ENCODE measurements at regions not wholly inside any gene's neighbourhood (a gene's known extent, or its start where the extent isn't known, plus 50 kb on each side); places are given as distances from the start of the nearest gene placed in this dataset.

DNA sequence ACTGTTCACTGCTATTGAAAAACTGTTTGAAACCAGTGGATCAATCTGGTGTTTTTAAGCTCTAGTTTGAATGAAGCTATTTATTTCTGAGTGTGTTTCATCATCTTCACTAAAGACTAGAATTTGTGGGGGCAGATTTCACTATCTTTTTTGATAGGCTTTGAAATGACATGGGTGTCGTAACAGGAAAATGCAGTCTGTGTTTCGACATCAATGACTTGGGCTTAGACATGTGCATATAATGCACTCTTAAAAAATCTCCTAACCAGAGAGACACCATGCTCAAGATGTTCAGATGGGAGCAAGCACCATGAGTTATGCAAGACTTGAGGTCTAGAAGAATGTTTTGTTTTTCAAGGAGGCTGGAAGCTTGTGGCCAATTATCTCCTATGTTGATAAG, 221.6 kb downstream of the GPD2 start:
- DNase-seq (ENCODE audit: low read depth) = no peak
- no peaks in the 10 kb centered on the region for H3K36me3 ChIP-seq (ENCODE audit: control insufficient read depth, insufficient read depth, low read length)
- ChIA-PET CTCF (no interaction called here), POLR2A (no interaction called here)
- no peak overlapping the region for H3K4me3 ChIP-seq (ENCODE audit: low read depth, low read length)
- TF ChIP-seq, protein P1, sequence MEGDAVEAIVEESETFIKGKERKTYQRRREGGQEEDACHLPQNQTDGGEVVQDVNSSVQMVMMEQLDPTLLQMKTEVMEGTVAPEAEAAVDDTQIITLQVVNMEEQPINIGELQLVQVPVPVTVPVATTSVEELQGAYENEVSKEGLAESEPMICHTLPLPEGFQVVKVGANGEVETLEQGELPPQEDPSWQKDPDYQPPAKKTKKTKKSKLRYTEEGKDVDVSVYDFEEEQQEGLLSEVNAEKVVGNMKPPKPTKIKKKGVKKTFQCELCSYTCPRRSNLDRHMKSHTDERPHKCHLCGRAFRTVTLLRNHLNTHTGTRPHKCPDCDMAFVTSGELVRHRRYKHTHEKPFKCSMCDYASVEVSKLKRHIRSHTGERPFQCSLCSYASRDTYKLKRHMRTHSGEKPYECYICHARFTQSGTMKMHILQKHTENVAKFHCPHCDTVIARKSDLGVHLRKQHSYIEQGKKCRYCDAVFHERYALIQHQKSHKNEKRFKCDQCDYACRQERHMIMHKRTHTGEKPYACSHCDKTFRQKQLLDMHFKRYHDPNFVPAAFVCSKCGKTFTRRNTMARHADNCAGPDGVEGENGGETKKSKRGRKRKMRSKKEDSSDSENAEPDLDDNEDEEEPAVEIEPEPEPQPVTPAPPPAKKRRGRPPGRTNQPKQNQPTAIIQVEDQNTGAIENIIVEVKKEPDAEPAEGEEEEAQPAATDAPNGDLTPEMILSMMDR (IDR thresholded peaks at IDR 0.05; ENCODE audit: insufficient read depth, low read depth, low read length) = no peak
- H3K27me3 ChIP-seq (ENCODE audit: control insufficient read depth, insufficient read depth, low read length) = no peaks in the 10 kb centered on the region

DNA sequence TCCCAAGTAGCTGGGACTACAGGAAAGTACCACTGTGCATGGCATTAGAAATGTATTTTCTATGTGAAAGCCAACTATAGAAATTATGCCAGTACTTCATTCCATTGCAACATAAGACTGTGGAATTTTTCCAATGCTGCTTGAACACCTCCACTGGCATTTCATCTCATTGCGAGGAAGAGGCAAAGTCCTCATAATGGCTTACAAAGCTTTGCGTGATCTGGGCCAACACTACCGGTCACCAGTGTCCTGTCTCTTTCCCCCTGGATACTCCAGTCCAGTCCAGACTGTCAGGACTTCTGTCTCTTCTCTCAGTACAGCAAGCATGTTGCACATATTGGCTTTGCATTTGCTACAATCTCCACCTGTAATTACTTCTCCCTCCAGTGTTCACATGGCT, 223.5 kb downstream of the GPD2 start:
- CTCF ChIA-PET = no interaction called here

DNA sequence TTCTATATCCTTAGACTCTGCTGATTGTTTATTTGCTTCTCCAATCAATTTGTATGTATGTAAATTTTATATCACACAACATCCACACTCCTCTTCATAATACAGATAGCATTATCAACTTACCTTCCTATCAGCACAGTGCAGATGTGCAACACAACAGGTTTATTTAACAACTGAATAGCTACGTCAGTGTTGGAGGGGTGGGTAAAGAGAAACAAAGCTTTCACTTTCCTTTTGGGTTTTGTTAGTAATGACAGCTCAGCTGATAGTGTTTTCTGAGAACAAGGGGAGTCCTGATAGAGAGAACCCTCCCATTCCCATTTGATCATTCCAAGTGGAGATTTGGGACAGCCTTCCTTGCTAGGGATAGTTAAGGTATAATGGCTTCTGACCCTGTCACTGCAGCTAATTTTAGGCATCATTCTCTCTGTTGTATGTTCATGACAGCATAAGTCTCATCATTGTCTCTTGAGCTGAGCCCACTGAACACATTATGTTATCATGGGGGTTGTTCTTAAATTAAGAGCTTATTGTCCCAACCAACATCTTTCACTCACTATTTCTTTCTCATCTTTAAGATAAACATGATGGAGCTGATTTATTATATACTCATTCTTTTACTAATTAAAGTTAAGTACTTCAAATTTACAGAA, 227.7 kb downstream of the GPD2 start:
- CTCF ChIA-PET = no interaction called here
- POLR2A ChIA-PET = no interaction called here
- DNase-seq (ENCODE audit: low read depth) = no peak

More for the DNA sequence above, 223.5 kb downstream of the GPD2 start:
- no peaks in the 10 kb centered on the region for H3K27me3 ChIP-seq (ENCODE audit: control insufficient read depth, insufficient read depth, low read length)
- POLR2A ChIA-PET = no interaction called here
- H3K36me3 ChIP-seq (ENCODE audit: control insufficient read depth, insufficient read depth, low read length) = no peaks in the 10 kb centered on the region
- no peak for DNase-seq (ENCODE audit: low read depth)
- H3K4me3 ChIP-seq (ENCODE audit: low read depth, low read length) = no peak overlapping the region
- TF ChIP-seq, protein P1 (IDR thresholded peaks at IDR 0.05; ENCODE audit: insufficient read depth, low read depth, low read length) = no peak

DNA sequence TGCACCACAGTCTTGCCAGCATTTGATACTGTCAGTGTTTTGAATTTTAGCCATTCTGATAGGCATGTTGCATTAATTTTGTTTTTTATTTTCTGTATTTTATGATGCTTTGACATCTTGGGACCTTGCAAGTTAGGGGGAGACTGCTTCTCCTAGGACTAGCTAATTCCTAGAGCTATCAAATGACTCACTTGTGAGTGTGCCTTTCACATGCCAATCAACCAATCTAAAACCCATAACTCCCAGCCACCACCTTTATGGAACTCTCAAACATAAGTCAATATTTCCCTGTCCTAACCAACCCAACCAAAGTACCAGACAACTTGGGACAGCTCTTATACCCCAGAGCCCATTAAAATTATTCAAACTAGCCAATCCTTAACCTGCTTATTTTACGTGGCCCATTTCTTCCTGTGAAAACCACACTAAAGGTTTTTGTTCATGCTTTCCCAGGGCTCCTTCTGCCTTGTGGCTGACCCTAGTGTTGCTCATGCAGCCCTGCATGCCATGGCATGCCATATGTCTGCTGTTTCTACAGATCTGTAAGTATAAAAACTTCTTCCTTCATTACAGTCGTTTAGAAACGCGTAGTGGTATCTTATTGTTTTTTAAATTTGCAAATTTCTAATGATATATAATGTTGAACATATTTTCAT, 230.1 kb downstream of the GPD2 start:
- POLR2A ChIA-PET = no interaction called here
- H3K4me3 ChIP-seq (ENCODE audit: low read depth, low read length) = no peak overlapping the region
- no peaks in the 10 kb centered on the region for H3K27me3 ChIP-seq (ENCODE audit: control insufficient read depth, insufficient read depth, low read length)
- no peak for DNase-seq (ENCODE audit: low read depth)
- H3K36me3 ChIP-seq (ENCODE audit: control insufficient read depth, insufficient read depth, low read length) = no peaks in the 10 kb centered on the region
- CTCF ChIA-PET = no interaction called here
- TF ChIP-seq, protein P1 (IDR thresholded peaks at IDR 0.05; ENCODE audit: insufficient read depth, low read depth, low read length) = no peak

More for the DNA sequence above, 227.7 kb downstream of the GPD2 start:
- H3K4me3 ChIP-seq (ENCODE audit: low read depth, low read length) = no peak overlapping the region
- TF ChIP-seq, protein P1 (IDR thresholded peaks at IDR 0.05; ENCODE audit: insufficient read depth, low read depth, low read length) = no peak
- no peaks in the 10 kb centered on the region for H3K36me3 ChIP-seq (ENCODE audit: control insufficient read depth, insufficient read depth, low read length)
- H3K27me3 ChIP-seq (ENCODE audit: control insufficient read depth, insufficient read depth, low read length) = no peaks in the 10 kb centered on the region

DNA sequence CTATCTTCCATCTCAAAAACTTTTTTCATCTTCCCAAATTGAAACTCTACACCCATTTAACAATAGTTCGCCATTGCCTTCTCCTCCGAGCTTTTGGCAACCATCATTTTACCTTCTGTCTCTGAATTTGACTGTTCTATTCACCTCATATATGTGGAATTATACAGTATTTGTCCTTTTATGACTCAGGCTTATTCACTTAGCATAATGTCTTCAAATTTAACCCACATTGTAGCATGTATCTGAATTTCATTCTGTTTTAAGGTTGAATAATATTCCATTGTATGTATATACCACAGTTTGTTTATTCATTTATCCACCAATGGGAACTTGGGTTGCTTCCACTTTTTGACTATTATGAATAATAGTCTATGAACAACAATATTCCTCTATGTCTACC, 233.9 kb downstream of the GPD2 start:
- POLR2A ChIA-PET = no interaction called here
- H3K27me3 ChIP-seq (ENCODE audit: control insufficient read depth, insufficient read depth, low read length) = no peaks in the 10 kb centered on the region

More for the DNA sequence above, 233.9 kb downstream of the GPD2 start:
- no peak for DNase-seq (ENCODE audit: low read depth)
- CTCF ChIA-PET = no interaction called here
- H3K36me3 ChIP-seq (ENCODE audit: control insufficient read depth, insufficient read depth, low read length) = no peaks in the 10 kb centered on the region
- TF ChIP-seq, protein P1 (IDR thresholded peaks at IDR 0.05; ENCODE audit: insufficient read depth, low read depth, low read length) = no peak
- no peak overlapping the region for H3K4me3 ChIP-seq (ENCODE audit: low read depth, low read length)

All from BJ (cell line).